Stimulated activated naive CD8-positive, alpha-beta T cell treated with anti-CD3 and anti-CD28 coated beads, Interleukin-15, Interleukin-2, amounts not matched to agents 100 ng/mL and 50 ng/mL, for 24 hours (primary cell): ENCODE measurements at regions not wholly inside any gene's neighbourhood (a gene's known extent, or its start where the extent isn't known, plus 50 kb on each side); places are given as distances from the start of the nearest gene placed in this dataset.

Source experiments
- H3K27ac Mint-ChIP-seq: one replicate; pipeline ENCODE4 v1.8.0; 2021; ENCODE audit warnings: mild to moderate bottlenecking, mixed read lengths
- H3K27me3 Mint-ChIP-seq: one replicate; pipeline ENCODE4 v1.8.0; 2021; ENCODE audit warnings: mixed read lengths
- H3K36me3 Mint-ChIP-seq: one replicate; pipeline ENCODE4 v1.8.0; 2021; ENCODE audit warnings: low read depth, mixed read lengths
- H3K4me1 Mint-ChIP-seq: one replicate; pipeline ENCODE4 v1.8.0; 2021; ENCODE audit warnings: low read depth, mixed read lengths
- H3K4me3 Mint-ChIP-seq: one replicate; pipeline ENCODE4 v1.8.0; 2021; ENCODE audit warnings: mild to moderate bottlenecking, mixed read lengths
- H3K9me3 Mint-ChIP-seq: one replicate; pipeline ENCODE4 v1.8.0; 2021; ENCODE audit warnings: mixed read lengths

DNA sequence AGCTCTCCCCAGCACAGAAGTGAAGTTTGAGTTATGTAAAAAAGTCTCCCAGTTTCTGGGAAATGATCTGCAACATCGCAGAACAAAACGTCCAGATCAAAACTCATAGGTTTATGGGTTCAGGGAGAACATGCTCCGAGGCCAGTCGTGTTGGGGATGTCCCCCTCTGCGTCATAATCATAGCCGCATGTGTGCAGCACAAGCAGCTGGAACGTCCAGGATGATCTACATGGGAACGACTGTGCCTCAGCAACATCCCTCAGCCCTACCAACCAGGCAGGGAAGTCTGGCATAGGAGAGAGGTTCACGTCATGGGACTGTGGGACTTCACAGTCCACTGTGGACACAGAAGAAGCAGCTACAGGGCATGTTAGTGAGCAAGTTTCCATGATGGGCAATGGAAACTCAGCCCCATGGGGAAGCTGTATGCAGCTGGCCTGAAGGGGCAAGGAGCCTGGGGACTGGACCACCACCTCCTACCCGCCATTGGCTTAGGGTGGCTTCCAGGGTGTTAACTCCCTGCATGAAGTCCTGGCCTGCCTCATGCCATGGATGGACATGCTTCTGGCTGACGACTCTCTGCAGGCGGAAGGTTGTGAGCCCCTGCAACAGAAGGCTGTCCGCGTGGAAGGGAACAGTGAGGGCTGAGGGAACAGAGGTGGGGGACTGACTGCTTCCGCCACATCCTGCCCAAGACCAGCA is 96.9 kb downstream of the COPS8 start:
- Mint-ChIP-seq H3K4me3 (no peak overlapping the region), H3K36me3 (no peaks in the 10 kb centered on the region), H3K4me1 (no peaks in the 10 kb centered on the region), H3K27me3 (peaks cover 49% of the 10 kb centered on the region), H3K9me3 (no peaks in the 10 kb centered on the region), H3K27ac (no peak overlapping the region)

DNA sequence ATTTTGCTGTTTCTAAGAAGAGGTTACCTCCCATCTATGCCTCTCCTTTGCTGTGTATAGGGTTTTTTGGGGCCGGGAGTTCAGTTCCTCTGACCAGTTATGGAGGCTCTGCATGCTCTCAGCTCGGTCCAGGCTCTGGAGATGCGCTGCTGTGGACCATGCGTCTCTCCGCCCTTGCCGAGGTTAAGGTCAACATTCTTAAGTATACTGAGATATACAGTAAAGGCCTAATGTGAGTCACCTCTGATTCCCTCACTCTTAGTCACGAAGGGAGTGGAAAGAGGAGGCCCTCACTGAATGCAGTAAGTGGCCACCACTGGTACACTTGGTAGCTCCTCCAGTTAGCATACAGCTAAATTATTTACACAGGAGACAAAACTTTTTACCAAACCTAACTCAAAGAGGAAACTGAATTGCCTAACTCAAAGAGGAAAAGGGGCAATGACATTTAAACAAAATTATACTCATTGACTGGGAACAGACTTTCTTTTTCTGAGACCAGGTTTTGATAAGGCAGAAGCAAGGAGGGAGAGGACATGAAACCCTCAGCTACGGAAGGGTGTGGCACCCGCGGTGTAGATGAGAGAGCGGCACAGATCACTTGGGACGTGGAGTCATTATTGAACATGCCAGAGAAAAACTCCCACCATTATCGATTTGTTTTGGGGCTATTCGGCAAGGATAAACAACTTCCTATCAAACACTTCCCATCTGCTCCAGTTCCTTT is 98.7 kb downstream of the COPS8 start:
- peaks cover 45% of the 10 kb centered on the region for H3K27me3 Mint-ChIP-seq

DNA sequence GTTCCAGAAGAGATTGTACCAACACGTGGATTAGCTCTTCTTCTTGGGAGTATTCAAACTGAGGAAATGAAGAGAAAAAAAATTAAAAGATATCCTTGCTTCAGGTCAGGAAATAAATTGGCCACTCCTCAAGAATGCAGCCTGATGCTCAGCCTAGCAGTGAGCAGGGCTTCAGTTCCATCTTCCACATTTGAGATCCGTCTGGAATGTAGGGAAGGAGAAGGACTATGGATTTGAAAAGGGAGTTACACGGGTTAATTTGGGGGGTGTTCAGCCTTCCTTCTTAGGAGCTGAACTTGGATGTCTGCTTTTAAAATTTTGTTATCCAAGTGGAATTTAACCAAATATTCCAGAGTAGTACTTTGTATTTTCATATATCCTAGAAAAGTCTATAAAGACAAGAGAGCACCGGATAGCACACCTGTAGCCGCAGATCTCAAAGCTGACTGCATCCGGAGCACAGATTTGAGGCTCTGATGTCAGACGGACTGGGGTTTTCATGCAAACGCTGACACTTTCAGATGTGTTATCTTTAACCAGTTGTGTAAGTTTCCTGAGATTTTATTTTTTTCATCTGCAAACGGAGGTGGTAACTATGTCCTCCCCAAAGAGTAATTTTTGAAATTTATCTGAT is 99.3 kb downstream of the COPS8 start:
- Mint-ChIP-seq H3K27me3 (peaks cover 44% of the 10 kb centered on the region), H3K27ac (no peak overlapping the region), H3K36me3 (no peaks in the 10 kb centered on the region), H3K4me3 (no peak overlapping the region), H3K4me1 (no peaks in the 10 kb centered on the region), H3K9me3 (peaks cover 7% of the 10 kb centered on the region)

More for the DNA sequence above, 98.7 kb downstream of the COPS8 start:
- Mint-ChIP-seq H3K27ac (no peak overlapping the region), H3K4me3 (no peak overlapping the region), H3K9me3 (peaks cover 1% of the 10 kb centered on the region), H3K4me1 (no peaks in the 10 kb centered on the region), H3K36me3 (no peaks in the 10 kb centered on the region)

DNA sequence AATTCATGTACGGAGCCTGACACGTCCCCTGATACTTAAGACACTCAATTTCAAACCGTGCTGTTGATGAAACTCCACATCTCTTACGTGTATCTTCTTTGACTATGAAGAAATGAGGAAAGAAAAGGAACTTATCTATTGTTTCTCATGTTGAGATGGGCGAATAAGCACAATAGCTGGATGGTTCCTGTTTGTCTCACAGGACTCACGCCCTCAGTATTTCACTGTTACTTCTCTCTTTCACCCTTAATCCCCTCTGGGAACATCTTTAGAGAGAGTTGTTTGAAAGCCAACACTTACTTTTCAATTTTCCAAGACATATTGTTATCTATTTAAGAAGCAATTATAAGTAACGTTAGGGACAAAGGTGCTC is 99.8 kb downstream of the COPS8 start:
- H3K36me3 Mint-ChIP-seq, result no peaks in the 10 kb centered on the region
- H3K27ac Mint-ChIP-seq, result no peak overlapping the region
- H3K4me1 Mint-ChIP-seq, result no peaks in the 10 kb centered on the region
- H3K4me3 Mint-ChIP-seq, result no peak overlapping the region
- H3K9me3 Mint-ChIP-seq, result peaks cover 7% of the 10 kb centered on the region
- H3K27me3 Mint-ChIP-seq, result peaks cover 43% of the 10 kb centered on the region

- Mint-ChIP-seq H3K36me3 (no peaks in the 10 kb centered on the region), H3K27me3 (peaks cover 27% of the 10 kb centered on the region), H3K4me3 (no peak overlapping the region), H3K9me3 (peaks cover 7% of the 10 kb centered on the region), H3K4me1 (no peaks in the 10 kb centered on the region), H3K27ac (no peak overlapping the region)
Observed at GRCh38 chr2:237189799-237190198, 104.1 kb downstream of the COPS8 start.

DNA sequence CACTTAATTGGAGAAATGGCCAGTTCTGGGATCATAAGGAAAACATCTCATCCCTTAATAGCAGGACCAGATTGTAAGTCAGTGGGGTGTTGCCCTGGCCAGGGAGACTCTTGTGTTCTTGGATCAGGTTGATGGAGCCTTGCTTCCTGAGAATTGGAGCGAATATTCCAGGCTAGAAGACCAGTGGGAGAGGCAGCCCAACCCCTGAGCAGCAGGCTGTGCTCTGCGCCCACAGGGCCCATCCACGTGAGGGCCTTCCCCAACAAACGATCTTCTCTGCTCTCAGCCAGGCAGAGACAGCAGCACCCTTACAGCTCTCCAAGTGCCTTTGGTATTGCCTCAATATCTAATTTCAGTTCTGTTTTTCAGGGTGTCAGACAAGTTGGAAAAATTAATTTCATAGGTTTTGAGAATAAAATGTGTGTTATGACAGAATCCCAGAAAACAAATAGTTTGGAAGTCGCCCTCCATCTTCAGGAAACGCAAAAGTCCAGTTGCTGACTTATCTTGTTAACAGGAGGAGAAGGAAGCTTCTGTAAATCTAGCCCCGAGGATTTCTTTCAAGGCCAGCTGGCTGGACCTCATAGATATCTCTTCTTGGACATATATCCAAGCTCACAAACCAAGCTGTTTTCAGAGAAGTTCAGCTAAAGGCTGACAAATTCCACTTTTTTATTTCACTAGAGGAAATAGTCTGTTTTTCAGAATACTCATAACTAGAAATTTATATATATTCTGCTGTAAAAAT is 105.5 kb downstream of the COPS8 start:
- peaks cover 16% of the 10 kb centered on the region for H3K27me3 Mint-ChIP-seq
- H3K36me3 Mint-ChIP-seq, result no peaks in the 10 kb centered on the region
- no peak overlapping the region for H3K4me3 Mint-ChIP-seq
- H3K9me3 Mint-ChIP-seq, result peaks cover 7% of the 10 kb centered on the region
- no peak overlapping the region for H3K27ac Mint-ChIP-seq
- H3K4me1 Mint-ChIP-seq, result no peaks in the 10 kb centered on the region

- H3K36me3 Mint-ChIP-seq, result no peaks in the 10 kb centered on the region
- peaks cover 7% of the 10 kb centered on the region for H3K9me3 Mint-ChIP-seq
- H3K27me3 Mint-ChIP-seq, result peaks cover 11% of the 10 kb centered on the region
- no peaks in the 10 kb centered on the region for H3K4me1 Mint-ChIP-seq
- H3K27ac Mint-ChIP-seq, result no peak overlapping the region
- H3K4me3 Mint-ChIP-seq, result no peak overlapping the region
Observed at GRCh38 chr2:237191714-237192081, 106.0 kb downstream of the COPS8 start.

DNA sequence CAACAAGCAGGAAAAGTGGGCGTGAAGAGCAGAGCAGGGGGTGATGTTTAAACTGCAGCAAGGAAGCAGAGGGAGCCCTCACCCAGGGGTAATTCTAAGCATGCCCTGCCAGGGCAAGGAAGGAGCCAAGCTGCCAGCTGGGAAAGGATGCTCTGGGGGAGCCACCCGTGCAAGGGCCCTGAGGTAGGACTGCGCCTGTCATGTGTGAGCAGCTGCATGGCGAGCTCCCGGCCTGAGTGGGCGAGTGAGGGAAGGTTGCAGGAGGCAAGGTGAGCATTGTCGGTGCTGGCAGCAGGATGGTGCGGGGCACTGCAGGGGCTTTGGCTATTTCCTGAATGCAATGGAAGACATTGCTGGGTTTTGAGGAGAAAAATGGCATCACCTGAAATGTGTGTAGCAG is 107.2 kb downstream of the COPS8 start:
- Mint-ChIP-seq H3K9me3 (peaks cover 7% of the 10 kb centered on the region), H3K27ac (no peak overlapping the region), H3K27me3 (peaks cover 13% of the 10 kb centered on the region), H3K4me1 (no peaks in the 10 kb centered on the region), H3K4me3 (no peak overlapping the region), H3K36me3 (no peaks in the 10 kb centered on the region)

- no peaks in the 10 kb centered on the region for H3K4me1 Mint-ChIP-seq
- H3K36me3 Mint-ChIP-seq, result no peaks in the 10 kb centered on the region
- peaks cover 7% of the 10 kb centered on the region for H3K9me3 Mint-ChIP-seq
- no peak overlapping the region for H3K27ac Mint-ChIP-seq
- peaks cover 13% of the 10 kb centered on the region for H3K27me3 Mint-ChIP-seq
- H3K4me3 Mint-ChIP-seq, result no peak overlapping the region
Observed at GRCh38 chr2:237193436-237193835, 107.7 kb downstream of the COPS8 start.

DNA sequence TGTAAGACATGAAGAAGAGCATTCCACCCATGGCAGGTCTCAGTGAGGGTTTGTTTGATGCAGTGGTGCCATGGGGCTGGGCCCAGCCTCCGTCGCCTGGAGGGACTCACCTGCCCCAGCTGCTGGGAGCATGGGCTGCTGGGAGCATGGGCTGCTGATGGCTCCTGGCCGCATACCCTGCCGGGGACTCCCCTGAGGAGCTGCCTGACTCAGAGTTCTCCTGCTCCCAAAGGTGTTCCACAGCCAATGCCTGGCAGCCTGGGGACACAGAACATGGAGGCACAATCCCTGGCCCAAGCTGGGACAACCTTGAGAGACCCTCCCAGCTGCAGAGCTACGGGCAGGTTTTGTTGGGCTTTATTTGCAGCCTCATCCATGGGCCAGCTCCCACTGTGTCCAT is 108.4 kb downstream of the COPS8 start:
- Mint-ChIP-seq H3K36me3 (no peaks in the 10 kb centered on the region), H3K4me1 (no peaks in the 10 kb centered on the region), H3K27me3 (peaks cover 13% of the 10 kb centered on the region)

DNA sequence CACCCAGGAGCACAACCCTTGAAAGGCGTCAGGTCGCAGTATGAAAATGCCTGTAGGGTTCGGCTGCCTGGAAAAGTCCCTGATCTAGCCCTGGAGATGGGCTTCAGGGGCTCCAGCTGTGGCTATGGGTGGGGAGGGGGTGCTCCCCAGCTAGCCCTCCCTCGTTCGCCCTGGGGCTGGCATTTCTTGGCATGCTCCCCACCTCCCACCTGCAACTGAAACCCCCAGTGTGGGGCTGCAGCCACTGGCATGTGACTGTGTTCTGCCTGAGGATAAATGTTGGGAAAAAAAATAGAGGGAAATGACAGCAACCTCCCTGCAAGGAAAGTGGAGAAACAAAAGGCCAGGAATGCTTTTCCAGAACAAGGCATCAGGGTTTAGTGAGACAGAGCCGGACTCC is 109.2 kb downstream of the COPS8 start:
- Mint-ChIP-seq H3K36me3 (no peaks in the 10 kb centered on the region), H3K4me1 (no peaks in the 10 kb centered on the region), H3K4me3 (no peak overlapping the region), H3K27me3 (peaks cover 9% of the 10 kb centered on the region), H3K27ac (no peak overlapping the region), H3K9me3 (peaks cover under 1% of the 10 kb centered on the region)

More for the DNA sequence above, 108.4 kb downstream of the COPS8 start:
- Mint-ChIP-seq H3K4me3 (no peak overlapping the region), H3K9me3 (peaks cover 7% of the 10 kb centered on the region), H3K27ac (no peak overlapping the region)

DNA sequence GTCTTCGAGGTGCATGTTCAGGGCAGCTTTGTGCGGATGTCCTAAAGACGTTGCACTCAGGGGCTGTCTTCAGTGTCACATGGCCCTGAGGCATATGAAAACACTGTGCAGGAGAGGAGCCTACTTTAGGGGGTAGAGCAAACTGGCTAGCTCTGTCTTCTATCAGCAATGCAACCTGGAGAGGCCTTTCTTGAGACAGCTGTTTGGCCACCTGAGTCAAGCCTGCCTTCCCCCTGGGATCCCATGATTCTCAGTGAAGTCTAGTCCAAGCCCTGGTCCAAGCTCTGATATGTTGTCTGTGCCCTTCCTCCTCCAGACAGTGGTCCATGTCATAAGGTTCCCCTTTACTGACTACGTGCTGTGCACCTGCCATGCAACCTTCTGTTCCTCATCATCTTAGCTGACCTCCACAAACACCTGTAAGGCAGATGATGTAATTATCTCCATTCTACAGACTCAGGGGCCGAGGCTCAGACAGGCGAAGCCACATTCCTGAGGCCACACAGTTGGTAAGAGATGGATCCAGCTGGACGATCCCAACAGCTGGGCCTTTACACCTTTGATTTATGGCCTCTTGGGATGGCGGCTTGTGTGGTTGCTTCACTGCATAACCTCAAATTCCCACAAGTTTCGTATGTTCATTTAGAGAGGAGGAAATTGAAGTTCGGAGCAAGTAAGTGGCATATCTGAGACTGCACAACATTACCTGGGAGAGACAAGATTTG is 109.9 kb downstream of the COPS8 start:
- Mint-ChIP-seq H3K36me3 (no peaks in the 10 kb centered on the region), H3K9me3 (no peaks in the 10 kb centered on the region), H3K27me3 (peaks cover 9% of the 10 kb centered on the region)

GRCh38 chr2:237196409-237196808 is 110.7 kb downstream of the COPS8 start:
- Mint-ChIP-seq H3K27me3 (peaks cover 9% of the 10 kb centered on the region), H3K36me3 (no peaks in the 10 kb centered on the region), H3K4me3 (no peak overlapping the region), H3K27ac (no peak overlapping the region), H3K4me1 (peaks cover 5% of the 10 kb centered on the region), H3K9me3 (no peaks in the 10 kb centered on the region)

More for the DNA sequence above, 109.9 kb downstream of the COPS8 start:
- no peak overlapping the region for H3K27ac Mint-ChIP-seq
- no peak overlapping the region for H3K4me3 Mint-ChIP-seq
- H3K4me1 Mint-ChIP-seq, result no peaks in the 10 kb centered on the region

DNA sequence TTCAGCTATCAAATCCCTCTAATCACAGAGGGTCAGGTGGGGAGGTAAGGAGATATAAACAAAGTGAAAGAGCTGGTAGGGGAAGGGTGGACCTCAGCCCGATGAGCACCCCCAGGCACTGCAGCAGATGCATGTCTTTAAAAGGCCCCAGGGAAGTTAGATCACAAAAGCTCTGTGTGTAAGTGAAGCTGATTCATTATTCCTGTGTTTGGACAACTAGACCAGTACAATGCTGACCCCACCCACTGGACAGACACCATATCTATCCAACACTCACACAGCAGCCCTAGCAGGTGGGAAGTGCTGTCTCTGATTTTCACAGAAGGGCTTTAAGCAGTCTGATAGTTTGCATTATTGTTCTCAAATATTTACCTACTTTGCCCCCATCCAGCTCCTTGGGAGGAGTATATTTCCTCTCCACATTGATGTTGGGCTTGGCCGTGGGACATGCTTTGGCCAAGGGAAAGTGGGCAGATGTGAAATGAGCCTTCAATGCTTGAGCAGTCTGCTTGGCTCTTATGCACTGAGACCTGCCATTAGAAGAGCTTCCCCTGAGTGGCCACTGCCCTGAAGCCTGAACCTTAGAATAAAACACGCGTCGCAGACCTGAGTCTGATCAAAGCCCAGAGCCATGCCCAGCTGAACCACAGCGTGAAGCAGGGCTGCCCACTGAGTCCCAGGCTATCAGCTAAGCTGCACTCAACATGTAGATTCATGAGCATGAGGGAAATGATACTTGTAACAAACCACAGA is 111.4 kb downstream of the COPS8 start:
- Mint-ChIP-seq H3K4me1 (peaks cover 12% of the 10 kb centered on the region), H3K36me3 (no peaks in the 10 kb centered on the region), H3K27me3 (peaks cover 9% of the 10 kb centered on the region), H3K9me3 (no peaks in the 10 kb centered on the region), H3K4me3 (no peak overlapping the region), H3K27ac (no peak overlapping the region)
